Neuronal stem cell (in vitro differentiated cells): ENCODE measurements at regions not wholly inside any gene's neighbourhood (a gene's known extent, or its start where the extent isn't known, plus 50 kb on each side); places are given as distances from the start of the nearest gene placed in this dataset.

Source experiments
- DNase-seq: peaks from one replicate; pipeline ENCODE4 v3.0.0-alpha.2; 2013; ENCODE audit warnings: low spot score
- H2AFZ ChIP-seq: one replicate; pipeline ENCODE4 v1.6.1; 2013; ENCODE audit warnings: mild to moderate bottlenecking, low read length, inconsistent platforms
- H2AK5ac ChIP-seq: 2 replicates; pipeline ENCODE4 v1.6.1; 2013; ENCODE audit warnings: low read depth, mild to moderate bottlenecking, inconsistent platforms, low read length, moderate library complexity, mixed read lengths
- H2BK120ac ChIP-seq: 2 replicates; pipeline ENCODE4 v1.6.1; 2013; ENCODE audit warnings: low read depth, mild to moderate bottlenecking, inconsistent platforms, low read length, moderate library complexity, mixed read lengths
- H2BK12ac ChIP-seq: one replicate; pipeline ENCODE4 v1.6.1; 2013; ENCODE audit warnings: low read length, inconsistent platforms
- H2BK15ac ChIP-seq: 2 replicates; pipeline ENCODE4 v1.6.1; 2013; ENCODE audit warnings: mild to moderate bottlenecking, low read length, inconsistent platforms, mixed read lengths
- H2BK5ac ChIP-seq: one replicate; pipeline ENCODE4 v1.6.1; 2013; ENCODE audit warnings: inconsistent platforms, mild to moderate bottlenecking, low read length, moderate library complexity
- H3K14ac ChIP-seq: one replicate; pipeline ENCODE4 v1.6.1; 2013; ENCODE audit warnings: low read length, inconsistent platforms
- H3K18ac ChIP-seq: 2 replicates; pipeline ENCODE4 v1.6.1; 2013; ENCODE audit warnings: low read length, inconsistent platforms
- H3K23ac ChIP-seq: 2 replicates; pipeline ENCODE4 v1.6.1; 2013; ENCODE audit warnings: low read depth, mild to moderate bottlenecking, mixed read lengths, low read length, inconsistent platforms; ENCODE audit not compliant: poor library complexity
- H3K27ac ChIP-seq: replicated peaks from 3 replicates; pipeline ENCODE4 v1.5.1; 2013; ENCODE audit warnings: low read length, inconsistent platforms
- H3K27me3 ChIP-seq, 3 experiments: 2 replicates each; pipeline ENCODE4 v1.6.1; 2013; ENCODE audit warnings: low read length in 3 of 3, mild to moderate bottlenecking in 2 of 3, inconsistent platforms in 1 of 3, low read depth in 1 of 3, mixed read lengths in 1 of 3, moderate library complexity in 1 of 3; ENCODE audit not compliant: control insufficient read depth in 3 of 3, insufficient read depth in 3 of 3
- H3K36me3 ChIP-seq, 2 donors: replicated peaks in 1 of 2; 2 replicates each; pipeline ENCODE4 v1.6.1; 2013; ENCODE audit warnings: low read length in 2 of 2; ENCODE audit not compliant: control insufficient read depth in 2 of 2, insufficient read depth in 2 of 2
- H3K4ac ChIP-seq: 2 replicates; pipeline ENCODE4 v1.6.1; 2013; ENCODE audit warnings: inconsistent platforms, mild to moderate bottlenecking, low read length, moderate library complexity
- H3K4me1 ChIP-seq, 2 donors: 1 replicate in 1 of 2; 2 replicates in 1 of 2; pipeline ENCODE4 v1.6.1; 2013; ENCODE audit warnings: low read length in 2 of 2, low read depth in 1 of 2; ENCODE audit not compliant: control insufficient read depth in 2 of 2, insufficient read depth in 1 of 2
- H3K4me2 ChIP-seq: one replicate; pipeline ENCODE4 v1.6.1; 2013; ENCODE audit warnings: mild to moderate bottlenecking, low read length, inconsistent platforms; ENCODE audit not compliant: insufficient read depth, poor library complexity, severe bottlenecking
- H3K4me3 ChIP-seq, 2 donors: 2 replicates each; pipeline ENCODE4 v1.5.1; 2013; ENCODE audit warnings: low read length in 2 of 2, mild to moderate bottlenecking in 2 of 2, inconsistent platforms in 1 of 2, moderate library complexity in 1 of 2
- H3K79me1 ChIP-seq: one replicate; pipeline ENCODE4 v1.6.1; 2013; ENCODE audit warnings: low read depth, mild to moderate bottlenecking, inconsistent platforms, low read length, moderate library complexity
- H3K9ac ChIP-seq: one replicate; pipeline ENCODE4 v1.6.1; 2013; ENCODE audit warnings: mild to moderate bottlenecking, low read depth, low read length, inconsistent platforms; ENCODE audit not compliant: poor library complexity
- H3K9me3 ChIP-seq, 2 donors: replicated peaks in 1 of 2; 2 replicates each; pipeline versions ENCODE3 to v1.6.1; 2013; ENCODE audit warnings: low read length in 2 of 2, mild to moderate bottlenecking in 2 of 2, inconsistent platforms in 1 of 2, low read depth in 1 of 2, mixed read lengths in 1 of 2, moderate library complexity in 1 of 2; ENCODE audit not compliant: control insufficient read depth in 2 of 2, insufficient read depth in 1 of 2
- H4K8ac ChIP-seq: one replicate; pipeline ENCODE4 v1.6.1; 2013; ENCODE audit warnings: low read depth, mild to moderate bottlenecking, inconsistent platforms, low read length, moderate library complexity
- H4K91ac ChIP-seq: one replicate; pipeline ENCODE4 v1.6.1; 2013; ENCODE audit warnings: low read length, low read depth, mild to moderate bottlenecking, inconsistent platforms; ENCODE audit not compliant: poor library complexity
- WGBS, 2 donors: extraction: QIAGEN DNeasy Blood & Tissue Kit; methylation state at CpG; one replicate each; pipeline ENCODE4 v1.1.7; 2013; ENCODE audit warnings: missing lambda C conversion rate in 2 of 2, mixed read lengths in 1 of 2; ENCODE audit not compliant: insufficient read length in 2 of 2, insufficient replicate concordance in 1 of 2; ENCODE audit errors: extremely low coverage in 2 of 2; 5-methylcytosine and 5-hydroxymethylcytosine counted together

DNA sequence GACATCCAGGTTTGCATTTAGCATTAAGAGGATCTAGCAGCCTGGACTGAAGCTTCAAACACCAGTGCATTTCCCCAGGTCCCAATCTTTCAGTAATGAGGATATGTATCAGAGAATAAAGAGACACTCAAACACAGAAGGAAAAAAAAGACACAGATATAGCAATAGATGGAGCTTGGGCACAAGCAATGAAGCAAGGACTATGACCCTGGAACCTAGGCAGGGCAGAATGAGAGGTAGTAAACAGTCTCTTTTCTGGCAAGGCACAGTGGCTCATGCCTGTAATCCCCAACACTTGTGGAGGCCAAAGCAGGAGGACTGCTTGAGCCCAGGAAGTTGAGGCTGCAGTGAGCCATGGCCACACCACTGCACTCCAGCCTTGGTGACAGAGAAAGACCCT lies 80.7 kb upstream of the HNRNPA3 start:
- Histone ChIP-seq H3K14ac (no peak overlapping the region), H3K4me2 (no peak overlapping the region), H2AFZ (no peak overlapping the region), H3K27me3 (no peaks in the 10 kb centered on the region), H4K91ac (no peak overlapping the region), H2AK5ac (no peak overlapping the region), H3K9ac (no peak overlapping the region), H3K4ac (no peak overlapping the region), H2BK120ac (no peak overlapping the region), H2BK15ac (no peak overlapping the region), H3K23ac (no peak overlapping the region), H3K9me3 (no peaks in the 10 kb centered on the region), H3K4me1 (no peaks in the 10 kb centered on the region), H4K8ac (no peak overlapping the region), H2BK12ac (no peak overlapping the region), H3K4me3 (no peak overlapping the region), H3K79me1 (no peaks in the 10 kb centered on the region), H3K27ac (no peak overlapping the region), H3K18ac (no peak overlapping the region), H2BK5ac (no peak overlapping the region), H3K36me3 (no peaks in the 10 kb centered on the region)
- no peak for DNase-seq

DNA sequence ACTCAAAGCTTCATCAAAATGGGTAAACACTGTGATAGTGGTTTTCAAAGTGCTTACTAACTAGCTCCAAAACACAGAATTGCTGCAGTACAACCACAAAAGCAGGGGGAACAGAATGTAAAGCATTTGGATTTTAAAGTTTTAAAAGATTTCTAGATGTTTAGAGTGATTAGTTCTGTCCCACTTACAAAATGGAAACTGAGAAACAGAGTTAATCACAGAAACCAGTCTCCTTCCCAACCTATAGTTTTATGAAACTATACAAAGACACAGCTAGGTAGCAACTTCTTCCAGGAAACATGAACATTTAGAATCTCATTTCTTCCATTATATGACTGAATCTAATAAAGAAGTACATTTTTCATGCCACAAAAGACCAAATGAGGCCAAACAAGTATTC lies 73.8 kb upstream of the HNRNPA3 start:
- Histone ChIP-seq H4K8ac (no peak overlapping the region), H3K4me1 (no peaks in the 10 kb centered on the region), H2AFZ (no peak overlapping the region), H2BK15ac (no peak overlapping the region), H2AK5ac (no peak overlapping the region), H3K9ac (no peak overlapping the region), H3K36me3 (no peaks in the 10 kb centered on the region), H3K14ac (no peak overlapping the region), H3K23ac (no peak overlapping the region), H3K27me3 (peaks cover 0 to 10% (median 0%) of the 10 kb centered on the region in 3 experiments), H3K9me3 (no peaks in the 10 kb centered on the region), H3K27ac (no peak overlapping the region), H2BK12ac (no peak overlapping the region), H3K18ac (no peak overlapping the region), H2BK120ac (no peak overlapping the region), H2BK5ac (no peak overlapping the region), H3K4me2 (no peak overlapping the region), H3K4ac (no peak overlapping the region), H4K91ac (no peak overlapping the region), H3K4me3 (no peak overlapping the region), H3K79me1 (no peaks in the 10 kb centered on the region)
- no peak for DNase-seq

DNA sequence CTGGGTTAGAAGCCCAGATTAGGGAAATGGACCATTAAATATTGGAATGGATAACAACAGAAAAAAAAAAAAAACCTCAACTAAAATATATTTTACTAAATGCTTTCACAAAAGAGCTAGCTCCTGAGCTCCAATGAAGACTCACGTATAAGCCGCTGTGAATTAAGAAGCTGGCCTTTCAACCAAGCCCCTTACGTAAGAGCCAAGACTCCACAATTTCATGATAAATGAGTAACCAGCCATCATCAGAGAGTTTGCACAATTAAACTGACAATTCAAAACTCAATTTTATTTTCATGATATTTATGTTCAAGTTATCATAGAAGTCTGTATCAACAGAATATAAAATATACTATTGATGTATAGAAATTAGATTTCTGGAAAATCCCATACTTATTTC lies 70.7 kb upstream of the HNRNPA3 start:
- Histone ChIP-seq H2BK120ac (no peak overlapping the region), H4K8ac (no peak overlapping the region), H3K27me3 (peaks cover 0 to 21% (median 0%) of the 10 kb centered on the region in 3 experiments), H3K4me3 (no peak overlapping the region), H3K27ac (no peak overlapping the region), H2AK5ac (no peak overlapping the region), H3K18ac (no peak overlapping the region), H3K23ac (no peak overlapping the region), H2BK12ac (no peak overlapping the region), H2BK5ac (no peak overlapping the region), H3K9me3 (no peaks in the 10 kb centered on the region), H3K9ac (no peak overlapping the region), H2AFZ (no peak overlapping the region), H2BK15ac (no peak overlapping the region), H3K79me1 (no peaks in the 10 kb centered on the region), H3K4ac (no peak overlapping the region), H3K4me1 (no peaks in the 10 kb centered on the region), H3K4me2 (no peak overlapping the region), H3K14ac (no peak overlapping the region), H3K36me3 (no peaks in the 10 kb centered on the region), H4K91ac (no peak overlapping the region)
- no peak for DNase-seq
- no CpG with 5 or more reads among the region's 3 CpGs for WGBS, 2 donors

DNA sequence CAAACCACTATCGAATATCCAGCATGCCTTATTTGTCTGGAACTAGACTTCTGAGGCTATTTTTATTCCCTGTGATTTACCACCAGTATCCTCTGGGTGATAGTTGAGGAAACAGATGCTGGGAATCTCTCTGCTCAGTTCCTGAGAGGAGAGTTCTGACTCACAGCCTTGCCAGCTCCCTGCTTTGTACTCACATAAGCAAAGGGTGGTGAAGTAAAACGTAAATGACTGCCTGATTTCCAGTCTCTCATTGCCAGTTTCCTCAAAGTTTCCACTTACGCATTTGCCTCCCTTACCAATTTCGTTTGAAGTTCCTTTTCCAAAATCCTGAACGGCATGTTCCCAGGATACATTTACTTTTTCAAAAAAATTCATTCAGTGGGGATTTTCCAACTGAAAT lies 69.2 kb upstream of the HNRNPA3 start:
- Histone ChIP-seq H2AK5ac (no peak overlapping the region), H2BK15ac (no peak overlapping the region), H3K79me1 (no peaks in the 10 kb centered on the region), H3K4ac (no peak overlapping the region), H2BK12ac (no peak overlapping the region), H2BK5ac (no peak overlapping the region), H2AFZ (no peak overlapping the region), H2BK120ac (no peak overlapping the region), H3K9me3 (no peaks in the 10 kb centered on the region), H3K14ac (no peak overlapping the region), H3K4me1 (peaks cover 2 to 4% of the 10 kb centered on the region in 2 donors), H3K4me2 (no peak overlapping the region), H3K4me3 (no peak overlapping the region), H4K91ac (no peak overlapping the region), H3K18ac (no peak overlapping the region), H3K36me3 (no peaks in the 10 kb centered on the region), H3K27ac (no peak overlapping the region), H3K9ac (no peak overlapping the region), H3K23ac (no peak overlapping the region), H3K27me3 (peaks cover 0 to 34% (median 6%) of the 10 kb centered on the region in 3 experiments), H4K8ac (no peak overlapping the region)
- DNase-seq: no peak
- no CpG with 5 or more reads among the region's 5 CpGs for WGBS, 2 donors
